ENCODE measurements at regions not wholly inside any gene's neighbourhood (a gene's known extent, or its start where the extent isn't known, plus 50 kb on each side); places are given as distances from the start of the nearest gene placed in this dataset.
"Not testable (repeated sequence)": the region's sequence is repeated elsewhere in the genome, so short reads cannot be mapped to it uniquely, and the experiment has no call there.

GRCh38 chr11:134943544-134943943 lies 531.5 kb upstream of the B3GAT1 start:
- Histone ChIP-seq H3K4me3 (ENCODE audit: low read depth in 1 of 2, low read length in 2 of 2) (no peak overlapping the region), H3K27ac (ENCODE audit: low read length) (no peak overlapping the region), H3K36me3 (ENCODE audit: control insufficient read depth in 1 of 2, insufficient read depth in 2 of 2, low read length in 2 of 2) (no peaks in the 10 kb centered on the region), H3K9me3 (ENCODE audit: control insufficient read depth in 1 of 2, low read length in 2 of 2) (no peaks in the 10 kb centered on the region), H3K27me3 (ENCODE audit: low read depth, low read length) (no peaks in the 10 kb centered on the region), H3K4me1 (ENCODE audit: control insufficient read depth in 1 of 2, insufficient read depth in 2 of 2, low read length in 2 of 2) (no peaks in the 10 kb centered on the region)

- H3K4me1 ChIP-seq (ENCODE audit: control insufficient read depth in 1 of 2, insufficient read depth in 2 of 2, low read length in 2 of 2), result no peaks in the 10 kb centered on the region
- H3K9me3 ChIP-seq (ENCODE audit: control insufficient read depth in 1 of 2, low read length in 2 of 2), result no peaks in the 10 kb centered on the region
- no peaks in the 10 kb centered on the region for H3K27me3 ChIP-seq (ENCODE audit: low read depth, low read length)
- H3K36me3 ChIP-seq (ENCODE audit: control insufficient read depth in 1 of 2, insufficient read depth in 2 of 2, low read length in 2 of 2), result no peaks in the 10 kb centered on the region
- H3K4me3 ChIP-seq (ENCODE audit: low read depth in 1 of 2, low read length in 2 of 2), result no peak overlapping the region
- H3K27ac ChIP-seq (ENCODE audit: low read length), result no peak overlapping the region
Observed at GRCh38 chr11:134942681-134943080, 530.6 kb upstream of the B3GAT1 start.

- not testable (repeated sequence) for H3K27ac ChIP-seq (ENCODE audit: low read length)
Observed at GRCh38 chr11:134941936-134942600, 530.0 kb upstream of the B3GAT1 start.

GRCh38 chr11:134941326-134941725 lies 529.3 kb upstream of the B3GAT1 start:
- no peaks in the 10 kb centered on the region for H3K27me3 ChIP-seq (ENCODE audit: low read depth, low read length)
- no peaks in the 10 kb centered on the region for H3K36me3 ChIP-seq (ENCODE audit: control insufficient read depth in 1 of 2, insufficient read depth in 2 of 2, low read length in 2 of 2)
- H3K4me3 ChIP-seq (ENCODE audit: low read depth in 1 of 2, low read length in 2 of 2), result no peak overlapping the region
- H3K9me3 ChIP-seq (ENCODE audit: control insufficient read depth in 1 of 2, low read length in 2 of 2), result no peaks in the 10 kb centered on the region
- no peak overlapping the region for H3K27ac ChIP-seq (ENCODE audit: low read length)
- no peaks in the 10 kb centered on the region for H3K4me1 ChIP-seq (ENCODE audit: control insufficient read depth in 1 of 2, insufficient read depth in 2 of 2, low read length in 2 of 2)

More at GRCh38 chr11:134941936-134942600, 530.0 kb upstream of the B3GAT1 start:
- H3K36me3 ChIP-seq (ENCODE audit: control insufficient read depth in 1 of 2, insufficient read depth in 2 of 2, low read length in 2 of 2); H3K9me3 ChIP-seq (ENCODE audit: control insufficient read depth in 1 of 2, low read length in 2 of 2); H3K27me3 ChIP-seq (ENCODE audit: low read depth, low read length); H3K4me3 ChIP-seq (ENCODE audit: low read depth in 1 of 2, low read length in 2 of 2); H3K4me1 ChIP-seq (ENCODE audit: control insufficient read depth in 1 of 2, insufficient read depth in 2 of 2, low read length in 2 of 2): not testable (repeated sequence)

- no peaks in the 10 kb centered on the region for H3K9me3 ChIP-seq (ENCODE audit: control insufficient read depth in 1 of 2, low read length in 2 of 2)
- H3K27ac ChIP-seq (ENCODE audit: low read length), result no peak overlapping the region
- H3K4me3 ChIP-seq (ENCODE audit: low read depth in 1 of 2, low read length in 2 of 2), result no peak overlapping the region
- H3K36me3 ChIP-seq (ENCODE audit: control insufficient read depth in 1 of 2, insufficient read depth in 2 of 2, low read length in 2 of 2), result no peaks in the 10 kb centered on the region
- H3K27me3 ChIP-seq (ENCODE audit: low read depth, low read length), result no peaks in the 10 kb centered on the region
- no peaks in the 10 kb centered on the region for H3K4me1 ChIP-seq (ENCODE audit: control insufficient read depth in 1 of 2, insufficient read depth in 2 of 2, low read length in 2 of 2)
Observed at GRCh38 chr11:134940441-134941126, 528.5 kb upstream of the B3GAT1 start.

GRCh38 chr11:134939905-134940304 lies 527.9 kb upstream of the B3GAT1 start:
- no peaks in the 10 kb centered on the region for H3K4me1 ChIP-seq (ENCODE audit: control insufficient read depth in 1 of 2, insufficient read depth in 2 of 2, low read length in 2 of 2)
- H3K36me3 ChIP-seq (ENCODE audit: control insufficient read depth in 1 of 2, insufficient read depth in 2 of 2, low read length in 2 of 2), result no peaks in the 10 kb centered on the region
- H3K9me3 ChIP-seq (ENCODE audit: control insufficient read depth in 1 of 2, low read length in 2 of 2), result no peaks in the 10 kb centered on the region
- no peaks in the 10 kb centered on the region for H3K27me3 ChIP-seq (ENCODE audit: low read depth, low read length)
- H3K27ac ChIP-seq (ENCODE audit: low read length), result no peak overlapping the region
- H3K4me3 ChIP-seq (ENCODE audit: low read depth in 1 of 2, low read length in 2 of 2), result no peak overlapping the region

GRCh38 chr11:134939031-134939430 lies 527.0 kb upstream of the B3GAT1 start:
- Histone ChIP-seq H3K27me3 (ENCODE audit: low read depth, low read length) (no peaks in the 10 kb centered on the region), H3K4me3 (ENCODE audit: low read depth in 1 of 2, low read length in 2 of 2) (no peak overlapping the region), H3K36me3 (ENCODE audit: control insufficient read depth in 1 of 2, insufficient read depth in 2 of 2, low read length in 2 of 2) (no peaks in the 10 kb centered on the region), H3K27ac (ENCODE audit: low read length) (no peak overlapping the region), H3K4me1 (ENCODE audit: control insufficient read depth in 1 of 2, insufficient read depth in 2 of 2, low read length in 2 of 2) (no peaks in the 10 kb centered on the region), H3K9me3 (ENCODE audit: control insufficient read depth in 1 of 2, low read length in 2 of 2) (no peaks in the 10 kb centered on the region)

- no peaks in the 10 kb centered on the region for H3K27me3 ChIP-seq (ENCODE audit: low read depth, low read length)
- no peaks in the 10 kb centered on the region for H3K4me1 ChIP-seq (ENCODE audit: control insufficient read depth in 1 of 2, insufficient read depth in 2 of 2, low read length in 2 of 2)
- H3K36me3 ChIP-seq (ENCODE audit: control insufficient read depth in 1 of 2, insufficient read depth in 2 of 2, low read length in 2 of 2), result no peaks in the 10 kb centered on the region
- H3K27ac ChIP-seq (ENCODE audit: low read length), result no peak overlapping the region
- H3K9me3 ChIP-seq (ENCODE audit: control insufficient read depth in 1 of 2, low read length in 2 of 2), result no peaks in the 10 kb centered on the region
- H3K4me3 ChIP-seq (ENCODE audit: low read depth in 1 of 2, low read length in 2 of 2), result no peak overlapping the region
Observed at GRCh38 chr11:134938212-134938611, 526.2 kb upstream of the B3GAT1 start.

- H3K27me3 ChIP-seq (ENCODE audit: low read depth, low read length); H3K9me3 ChIP-seq (ENCODE audit: control insufficient read depth in 1 of 2, low read length in 2 of 2); H3K36me3 ChIP-seq (ENCODE audit: control insufficient read depth in 1 of 2, insufficient read depth in 2 of 2, low read length in 2 of 2); H3K4me3 ChIP-seq (ENCODE audit: low read depth in 1 of 2, low read length in 2 of 2); H3K4me1 ChIP-seq (ENCODE audit: control insufficient read depth in 1 of 2, insufficient read depth in 2 of 2, low read length in 2 of 2); H3K27ac ChIP-seq (ENCODE audit: low read length): not testable (repeated sequence)
Observed at GRCh38 chr11:134937193-134937592, 525.2 kb upstream of the B3GAT1 start.

- no peak overlapping the region for H3K27ac ChIP-seq (ENCODE audit: low read length)
- no peaks in the 10 kb centered on the region for H3K36me3 ChIP-seq (ENCODE audit: control insufficient read depth in 1 of 2, insufficient read depth in 2 of 2, low read length in 2 of 2)
- H3K9me3 ChIP-seq (ENCODE audit: control insufficient read depth in 1 of 2, low read length in 2 of 2), result no peaks in the 10 kb centered on the region
- H3K27me3 ChIP-seq (ENCODE audit: low read depth, low read length), result no peaks in the 10 kb centered on the region
- no peaks in the 10 kb centered on the region for H3K4me1 ChIP-seq (ENCODE audit: control insufficient read depth in 1 of 2, insufficient read depth in 2 of 2, low read length in 2 of 2)
- H3K4me3 ChIP-seq (ENCODE audit: low read depth in 1 of 2, low read length in 2 of 2), result no peak overlapping the region
Observed at GRCh38 chr11:134932761-134933160, 520.7 kb upstream of the B3GAT1 start.

- no peaks in the 10 kb centered on the region for H3K4me1 ChIP-seq (ENCODE audit: control insufficient read depth in 1 of 2, insufficient read depth in 2 of 2, low read length in 2 of 2)
- no peaks in the 10 kb centered on the region for H3K9me3 ChIP-seq (ENCODE audit: control insufficient read depth in 1 of 2, low read length in 2 of 2)
- H3K27me3 ChIP-seq (ENCODE audit: low read depth, low read length), result no peaks in the 10 kb centered on the region
- no peaks in the 10 kb centered on the region for H3K36me3 ChIP-seq (ENCODE audit: control insufficient read depth in 1 of 2, insufficient read depth in 2 of 2, low read length in 2 of 2)
- H3K27ac ChIP-seq (ENCODE audit: low read length), result no peak overlapping the region
- H3K4me3 ChIP-seq (ENCODE audit: low read depth in 1 of 2, low read length in 2 of 2), result no peak overlapping the region
Observed at GRCh38 chr11:134925432-134925831, 513.4 kb upstream of the B3GAT1 start.

- no peaks in the 10 kb centered on the region for H3K36me3 ChIP-seq (ENCODE audit: control insufficient read depth in 1 of 2, insufficient read depth in 2 of 2, low read length in 2 of 2)
- no peaks in the 10 kb centered on the region for H3K4me1 ChIP-seq (ENCODE audit: control insufficient read depth in 1 of 2, insufficient read depth in 2 of 2, low read length in 2 of 2)
- H3K27ac ChIP-seq (ENCODE audit: low read length), result no peak overlapping the region
- H3K4me3 ChIP-seq (ENCODE audit: low read depth in 1 of 2, low read length in 2 of 2), result no peak overlapping the region
- no peaks in the 10 kb centered on the region for H3K9me3 ChIP-seq (ENCODE audit: control insufficient read depth in 1 of 2, low read length in 2 of 2)
- H3K27me3 ChIP-seq (ENCODE audit: low read depth, low read length), result no peaks in the 10 kb centered on the region
Observed at GRCh38 chr11:134923441-134923840, 511.4 kb upstream of the B3GAT1 start.
